GM12872 (cell line): ENCODE measurements at regions not wholly inside any gene's neighbourhood (a gene's known extent, or its start where the extent isn't known, plus 50 kb on each side); places are given as distances from the start of the nearest gene placed in this dataset.

ENCODE experiments used
- CTCF ChIP-seq: IDR thresholded peaks from 3 replicates; pipeline ENCODE4 v1.5.1; 2011; ENCODE audit warnings: low read depth, mild to moderate bottlenecking, low read length, moderate library complexity; ENCODE audit not compliant: insufficient read depth

GRCh38 chr18:39951142-39951720, 2003.8 kb upstream of the PIK3C3 start:
- no peak for TF ChIP-seq CTCF

GRCh38 chr18:39946623-39947061, 2008.4 kb upstream of the PIK3C3 start:
- TF ChIP-seq CTCF: no peak

GRCh38 chr18:39945076-39945475, 2010.0 kb upstream of the PIK3C3 start:
- TF ChIP-seq CTCF: no peak

GRCh38 chr18:39942702-39943101, 2012.3 kb upstream of the PIK3C3 start:
- no peak for TF ChIP-seq CTCF

GRCh38 chr18:39938676-39939608, 2016.1 kb upstream of the PIK3C3 start:
- no peak for TF ChIP-seq CTCF

- TF ChIP-seq CTCF: no peak
These were observed 2019.4 kb upstream of the PIK3C3 start for GRCh38 chr18:39935598-39935997.

- TF ChIP-seq CTCF: no peak
These were observed 2036.2 kb upstream of the PIK3C3 start for GRCh38 chr18:39918847-39919246.
